ENCODE measurements at regions not wholly inside any gene's neighbourhood (a gene's known extent, or its start where the extent isn't known, plus 50 kb on each side); places are given as distances from the start of the nearest gene placed in this dataset.

DNA sequence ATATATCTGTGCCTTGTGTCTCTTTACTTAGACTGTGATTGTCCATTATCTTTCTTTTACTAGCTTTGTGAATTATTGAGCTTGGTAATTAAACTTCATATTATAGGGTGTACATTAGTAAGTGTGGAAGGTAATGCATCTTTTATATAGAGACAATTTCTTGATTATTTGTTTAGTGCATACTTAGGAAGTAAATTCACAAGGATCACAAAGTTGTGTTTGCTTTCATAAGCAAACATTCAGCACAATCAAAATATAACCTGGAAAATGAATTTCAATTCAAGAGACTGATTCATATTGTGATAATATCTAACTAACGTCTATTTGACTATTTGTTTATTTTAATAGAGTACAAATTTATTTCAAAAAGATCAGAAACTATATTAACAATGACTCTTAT lies 749.9 kb upstream of the NUDT12 start:
- H3K9ac ChIP-seq (ENCODE audit: insufficient read length) = no peak overlapping the region
- TF ChIP-seq EZH2 (IDR thresholded peaks at IDR 0.05) = no peak
- TF ChIP-seq FOXP2 (optimal IDR thresholded peaks at IDR 0.05; ENCODE audit: control extremely low read depth, extremely low read length, insufficient read depth) = no peak
- TF ChIP-seq POLR2AphosphoS5 (IDR thresholded peaks at IDR 0.05; ENCODE audit: borderline replicate concordance, low read depth, low read length) = no peak
- no peaks in the 10 kb centered on the region for H3K9me3 ChIP-seq (ENCODE audit: low read depth, low read length)
- no peaks in the 10 kb centered on the region for H3K36me3 ChIP-seq (ENCODE audit: insufficient read depth, low read length)
- no peak overlapping the region for H3K27ac ChIP-seq
- no peak overlapping the region for H3K4me3 ChIP-seq
- no peak for DNase-seq (ENCODE audit: low read depth, low spot score)

DNA sequence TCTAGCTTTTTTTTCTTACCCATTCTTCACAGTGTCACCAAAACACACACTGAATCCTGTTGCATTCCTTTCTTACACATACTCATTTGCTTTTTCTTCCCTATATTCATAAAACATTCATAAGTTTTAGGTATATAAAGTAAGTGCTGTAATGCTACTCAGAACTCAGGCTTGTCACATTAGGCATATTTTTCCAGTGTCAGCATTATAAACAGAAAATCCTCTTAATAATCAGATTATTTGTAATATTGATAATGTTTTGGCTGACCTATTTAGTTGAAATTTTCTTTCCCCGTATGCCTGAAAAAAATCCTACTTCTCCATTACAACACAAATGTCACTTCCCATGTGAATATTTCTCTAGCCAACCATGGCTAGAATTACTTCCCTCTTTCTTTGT lies 743.0 kb upstream of the NUDT12 start:
- H3K9ac ChIP-seq (ENCODE audit: insufficient read length) = no peak overlapping the region
- TF ChIP-seq POLR2AphosphoS5 (IDR thresholded peaks at IDR 0.05; ENCODE audit: borderline replicate concordance, low read depth, low read length) (no peak), FOXP2 (optimal IDR thresholded peaks at IDR 0.05; ENCODE audit: control extremely low read depth, extremely low read length, insufficient read depth) (no peak), EZH2 (IDR thresholded peaks at IDR 0.05) (no peak)
- no peak for DNase-seq (ENCODE audit: low read depth, low spot score)
- no peaks in the 10 kb centered on the region for H3K9me3 ChIP-seq (ENCODE audit: low read depth, low read length)
- no peak overlapping the region for H3K4me3 ChIP-seq
- H3K36me3 ChIP-seq (ENCODE audit: insufficient read depth, low read length) = no peaks in the 10 kb centered on the region
- no peak overlapping the region for H3K27ac ChIP-seq

DNA sequence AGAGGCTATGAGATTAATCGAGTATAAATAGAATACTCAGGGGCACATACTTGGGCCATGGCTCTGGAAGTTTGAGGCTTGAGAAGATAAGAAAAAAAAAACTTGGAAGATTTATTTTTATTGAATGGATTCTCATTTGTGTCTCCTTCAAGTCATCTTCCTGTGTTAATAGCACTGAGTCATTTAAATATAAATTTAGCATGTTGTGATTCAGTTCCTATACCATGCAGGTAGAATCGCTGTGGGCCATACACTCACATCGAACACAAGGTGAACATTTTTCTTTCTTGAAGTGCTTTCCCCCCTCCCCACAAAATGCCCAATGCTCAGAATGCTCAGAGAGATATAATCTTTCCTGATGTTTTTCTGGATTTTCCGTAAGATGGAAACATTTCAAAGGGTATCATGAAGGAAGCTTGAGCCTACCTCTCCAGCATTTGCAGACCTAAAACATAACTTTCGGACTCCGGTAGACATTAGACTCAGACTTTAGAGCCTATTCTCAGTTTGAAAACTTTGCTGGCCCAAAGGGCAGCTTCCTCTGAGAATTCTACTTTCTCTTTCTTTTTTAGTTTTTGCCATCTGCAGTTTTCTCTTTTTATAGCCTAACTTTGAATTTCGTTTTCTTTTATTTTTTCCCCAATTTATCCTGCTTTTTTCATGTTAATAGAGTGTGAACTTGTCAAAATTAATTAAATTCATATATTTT lies 737.6 kb upstream of the NUDT12 start:
- TF ChIP-seq EZH2 (IDR thresholded peaks at IDR 0.05) (no peak), FOXP2 (optimal IDR thresholded peaks at IDR 0.05; ENCODE audit: control extremely low read depth, extremely low read length, insufficient read depth) (no peak), POLR2AphosphoS5 (IDR thresholded peaks at IDR 0.05; ENCODE audit: borderline replicate concordance, low read depth, low read length) (no peak)
- no peak overlapping the region for H3K9ac ChIP-seq (ENCODE audit: insufficient read length)
- H3K9me3 ChIP-seq (ENCODE audit: low read depth, low read length) = no peaks in the 10 kb centered on the region
- no peak overlapping the region for H3K4me3 ChIP-seq
- no peaks in the 10 kb centered on the region for H3K36me3 ChIP-seq (ENCODE audit: insufficient read depth, low read length)
- no peak for DNase-seq (ENCODE audit: low read depth, low spot score)
- H3K27ac ChIP-seq = no peak overlapping the region

DNA sequence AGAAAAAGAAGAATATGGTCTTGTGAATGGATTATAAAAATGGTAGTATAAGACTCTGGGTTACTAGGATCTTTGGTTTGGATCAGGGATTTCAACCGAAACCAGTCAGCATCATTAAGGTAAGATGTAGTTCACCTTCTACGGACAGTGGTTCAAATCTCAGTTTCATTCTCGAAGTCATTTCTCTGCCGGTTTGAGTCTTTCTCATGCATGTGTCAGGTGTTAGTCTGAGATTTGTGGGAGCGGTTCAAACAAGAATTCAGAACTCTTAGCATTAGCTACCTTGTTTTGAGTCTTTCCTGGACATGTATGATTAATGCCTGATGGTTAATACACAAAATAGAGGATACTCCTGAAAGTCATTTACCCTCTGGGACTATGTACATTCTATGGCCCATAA lies 735.9 kb upstream of the NUDT12 start:
- Histone ChIP-seq H3K9me3 (ENCODE audit: low read depth, low read length) (no peaks in the 10 kb centered on the region), H3K27ac (no peak overlapping the region), H3K9ac (ENCODE audit: insufficient read length) (no peak overlapping the region), H3K36me3 (ENCODE audit: insufficient read depth, low read length) (no peaks in the 10 kb centered on the region), H3K4me3 (no peak overlapping the region)
- DNase-seq (ENCODE audit: low read depth, low spot score) = no peak
- no peak for TF ChIP-seq POLR2AphosphoS5 (IDR thresholded peaks at IDR 0.05; ENCODE audit: borderline replicate concordance, low read depth, low read length)
- TF ChIP-seq FOXP2 (optimal IDR thresholded peaks at IDR 0.05; ENCODE audit: control extremely low read depth, extremely low read length, insufficient read depth) = no peak
- no peak for TF ChIP-seq EZH2 (IDR thresholded peaks at IDR 0.05)

DNA sequence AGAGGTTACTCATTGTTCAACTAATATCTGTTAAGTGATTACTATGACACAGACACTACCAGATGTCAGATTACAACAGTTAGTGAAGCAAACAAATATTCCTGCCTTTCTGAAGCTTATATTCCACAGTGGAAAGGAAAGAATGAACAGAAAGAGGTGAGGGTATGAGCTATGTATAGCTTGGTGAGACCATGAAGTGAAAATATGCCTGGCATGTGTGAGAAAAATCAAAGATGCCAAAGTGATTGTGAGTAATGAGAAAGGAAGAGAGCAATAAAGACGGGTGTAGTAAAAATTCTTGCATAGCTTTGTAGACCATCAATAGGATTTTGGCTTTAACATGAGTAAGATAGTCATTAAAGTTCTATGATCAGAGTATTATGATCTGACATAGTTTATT lies 734.5 kb upstream of the NUDT12 start:
- H3K27ac ChIP-seq = no peak overlapping the region
- H3K9me3 ChIP-seq (ENCODE audit: low read depth, low read length) = no peaks in the 10 kb centered on the region
- no peak for TF ChIP-seq FOXP2 (optimal IDR thresholded peaks at IDR 0.05; ENCODE audit: control extremely low read depth, extremely low read length, insufficient read depth)
- no peak for TF ChIP-seq EZH2 (IDR thresholded peaks at IDR 0.05)
- TF ChIP-seq POLR2AphosphoS5 (IDR thresholded peaks at IDR 0.05; ENCODE audit: borderline replicate concordance, low read depth, low read length) = no peak
- no peak for DNase-seq (ENCODE audit: low read depth, low spot score)
- H3K9ac ChIP-seq (ENCODE audit: insufficient read length) = no peak overlapping the region
- H3K4me3 ChIP-seq = no peak overlapping the region
- H3K36me3 ChIP-seq (ENCODE audit: insufficient read depth, low read length) = no peaks in the 10 kb centered on the region

DNA sequence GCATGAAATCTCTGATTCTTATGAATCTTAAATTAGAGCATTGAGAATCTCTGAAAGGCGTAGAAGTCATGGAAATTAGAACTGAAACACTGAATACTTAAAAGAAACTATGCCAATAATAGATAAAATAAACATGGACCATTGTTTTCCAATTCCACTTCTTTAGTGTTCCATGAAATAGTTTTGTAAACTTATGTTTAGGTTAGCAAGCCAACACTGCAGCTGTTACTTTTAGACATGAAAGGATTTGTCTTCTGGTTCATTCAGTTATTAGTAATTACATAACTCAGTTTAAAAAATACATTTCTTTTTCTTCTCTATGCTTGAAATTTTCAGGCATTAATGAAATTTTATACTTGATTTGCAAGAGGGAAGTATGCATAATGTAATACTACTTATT lies 733.4 kb upstream of the NUDT12 start:
- no peak for TF ChIP-seq POLR2AphosphoS5 (IDR thresholded peaks at IDR 0.05; ENCODE audit: borderline replicate concordance, low read depth, low read length)
- no peak for TF ChIP-seq EZH2 (IDR thresholded peaks at IDR 0.05)
- no peak overlapping the region for H3K27ac ChIP-seq
- no peak overlapping the region for H3K9ac ChIP-seq (ENCODE audit: insufficient read length)
- no peaks in the 10 kb centered on the region for H3K9me3 ChIP-seq (ENCODE audit: low read depth, low read length)
- no peaks in the 10 kb centered on the region for H3K36me3 ChIP-seq (ENCODE audit: insufficient read depth, low read length)
- H3K4me3 ChIP-seq = no peak overlapping the region
- no peak for DNase-seq (ENCODE audit: low read depth, low spot score)

DNA sequence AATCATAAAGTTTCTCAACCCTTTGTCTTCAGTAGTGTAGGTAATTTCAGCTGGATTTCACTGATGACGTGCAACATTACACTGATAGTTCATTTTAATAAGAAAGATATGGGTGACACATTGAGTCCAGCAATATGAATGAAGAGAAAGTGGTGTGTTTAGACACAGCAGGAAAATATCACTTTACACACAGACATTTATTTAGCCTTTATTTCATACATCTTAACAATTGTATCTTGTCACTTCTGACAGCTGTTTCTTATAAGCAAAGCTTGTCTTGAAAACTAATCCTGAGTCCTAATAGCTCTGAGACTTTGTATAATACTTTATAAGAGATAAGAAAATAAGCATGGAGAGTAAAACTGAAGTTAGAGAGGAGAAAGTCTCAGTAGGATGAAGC lies 720.5 kb upstream of the NUDT12 start:
- no peak for DNase-seq (ENCODE audit: low read depth, low spot score)
- H3K9me3 ChIP-seq (ENCODE audit: low read depth, low read length) = peaks cover 6% of the 10 kb centered on the region; the same call in 1 of the 2 replicates
- no peak for TF ChIP-seq EZH2 (IDR thresholded peaks at IDR 0.05)
- no peak for TF ChIP-seq FOXP2 (optimal IDR thresholded peaks at IDR 0.05; ENCODE audit: control extremely low read depth, extremely low read length, insufficient read depth)

DNA sequence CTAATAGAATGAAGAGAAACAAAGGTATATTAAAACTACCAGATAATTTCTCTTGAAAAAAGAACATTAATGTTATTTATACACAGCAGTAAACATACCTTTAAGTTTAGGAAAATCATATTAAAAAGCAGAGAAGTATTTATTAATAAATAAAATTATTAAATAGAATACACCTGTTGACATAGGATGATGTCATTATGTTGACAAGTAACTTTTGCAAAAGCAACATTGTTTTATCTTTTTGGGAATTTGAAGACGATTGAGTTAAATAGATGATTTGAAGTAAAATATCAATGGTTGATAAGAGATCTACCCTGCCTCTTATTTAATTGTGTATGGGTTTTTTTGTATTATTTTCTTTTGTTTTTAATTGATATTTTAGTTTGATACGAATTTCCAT lies 711.1 kb upstream of the NUDT12 start:
- Histone ChIP-seq H3K9me3 (ENCODE audit: low read depth, low read length) (no peaks in the 10 kb centered on the region), H3K9ac (ENCODE audit: insufficient read length) (no peak overlapping the region), H3K27ac (no peak overlapping the region), H3K36me3 (ENCODE audit: insufficient read depth, low read length) (no peaks in the 10 kb centered on the region), H3K4me3 (no peak overlapping the region)
- no peak for DNase-seq (ENCODE audit: low read depth, low spot score)
- no peak for TF ChIP-seq POLR2AphosphoS5 (IDR thresholded peaks at IDR 0.05; ENCODE audit: borderline replicate concordance, low read depth, low read length)
- TF ChIP-seq EZH2 (IDR thresholded peaks at IDR 0.05) = no peak
- no peak for TF ChIP-seq FOXP2 (optimal IDR thresholded peaks at IDR 0.05; ENCODE audit: control extremely low read depth, extremely low read length, insufficient read depth)

More for the DNA sequence above, 720.5 kb upstream of the NUDT12 start:
- no peaks in the 10 kb centered on the region for H3K36me3 ChIP-seq (ENCODE audit: insufficient read depth, low read length)
- H3K4me3 ChIP-seq = no peak overlapping the region
- H3K27ac ChIP-seq = no peak overlapping the region
- H3K9ac ChIP-seq (ENCODE audit: insufficient read length) = no peak overlapping the region

Measured in SK-N-MC (cell line).